GM12874 (cell line): ENCODE measurements at regions not wholly inside any gene's neighbourhood (a gene's known extent, or its start where the extent isn't known, plus 50 kb on each side); places are given as distances from the start of the nearest gene placed in this dataset.

ENCODE experiments used
- TF ChIP-seq, protein P1 (sequence below): IDR thresholded peaks from 2 replicates; pipeline ENCODE4 v1.5.1; 2011; ENCODE audit warnings: low read depth, mild to moderate bottlenecking, control low read depth, low read length, moderate library complexity; ENCODE audit not compliant: insufficient read depth

DNA sequence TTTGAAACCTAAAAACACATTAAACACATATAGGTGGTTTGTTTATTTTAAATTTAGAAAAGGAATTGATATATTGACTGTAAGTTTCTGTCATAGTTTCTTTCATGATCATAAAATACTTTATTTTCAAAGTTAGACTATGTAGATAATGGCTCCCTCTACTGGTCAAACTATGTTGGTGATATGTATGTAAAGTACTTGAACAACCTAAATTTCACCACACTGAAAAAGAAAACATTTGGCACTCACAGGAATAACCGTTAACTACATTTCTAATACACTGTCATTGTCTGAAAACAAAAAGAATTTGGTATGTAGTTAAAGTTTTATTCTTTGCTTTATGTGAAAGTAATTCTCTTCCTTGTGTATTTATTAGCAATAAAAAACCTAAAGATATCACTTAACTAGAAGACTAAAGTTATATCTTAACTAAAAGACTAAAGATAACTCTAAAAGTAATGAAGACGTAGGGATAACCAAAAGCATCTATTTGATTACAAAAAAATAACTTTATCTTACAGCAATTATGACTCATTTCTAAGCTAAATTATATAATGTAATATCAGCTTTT, 427.5 kb downstream of the VGLL3 start:
- TF ChIP-seq, protein P1, sequence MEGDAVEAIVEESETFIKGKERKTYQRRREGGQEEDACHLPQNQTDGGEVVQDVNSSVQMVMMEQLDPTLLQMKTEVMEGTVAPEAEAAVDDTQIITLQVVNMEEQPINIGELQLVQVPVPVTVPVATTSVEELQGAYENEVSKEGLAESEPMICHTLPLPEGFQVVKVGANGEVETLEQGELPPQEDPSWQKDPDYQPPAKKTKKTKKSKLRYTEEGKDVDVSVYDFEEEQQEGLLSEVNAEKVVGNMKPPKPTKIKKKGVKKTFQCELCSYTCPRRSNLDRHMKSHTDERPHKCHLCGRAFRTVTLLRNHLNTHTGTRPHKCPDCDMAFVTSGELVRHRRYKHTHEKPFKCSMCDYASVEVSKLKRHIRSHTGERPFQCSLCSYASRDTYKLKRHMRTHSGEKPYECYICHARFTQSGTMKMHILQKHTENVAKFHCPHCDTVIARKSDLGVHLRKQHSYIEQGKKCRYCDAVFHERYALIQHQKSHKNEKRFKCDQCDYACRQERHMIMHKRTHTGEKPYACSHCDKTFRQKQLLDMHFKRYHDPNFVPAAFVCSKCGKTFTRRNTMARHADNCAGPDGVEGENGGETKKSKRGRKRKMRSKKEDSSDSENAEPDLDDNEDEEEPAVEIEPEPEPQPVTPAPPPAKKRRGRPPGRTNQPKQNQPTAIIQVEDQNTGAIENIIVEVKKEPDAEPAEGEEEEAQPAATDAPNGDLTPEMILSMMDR: peak; percentile 40; the same call in 1 of the 2 replicates

DNA sequence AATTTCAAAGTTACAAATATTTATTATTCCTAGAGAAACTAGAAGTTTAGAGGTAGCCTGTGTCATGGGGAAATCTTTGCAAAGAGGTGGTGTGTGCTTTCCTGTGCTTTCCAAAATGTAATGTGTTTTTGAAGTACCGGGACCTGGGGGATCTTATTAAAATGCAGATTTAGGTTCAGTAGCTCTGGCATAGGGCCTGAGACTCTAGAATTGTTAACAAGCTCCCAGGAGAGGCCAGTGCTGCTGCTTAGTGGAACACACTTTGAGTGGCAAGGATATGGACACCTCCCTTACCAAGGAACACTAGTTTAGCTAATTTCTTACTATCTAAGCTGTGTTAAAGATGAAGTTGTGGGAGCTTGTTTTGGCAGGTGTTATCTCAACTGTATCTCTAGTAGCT, 428.9 kb downstream of the VGLL3 start:
- TF ChIP-seq, protein P1: no peak

DNA sequence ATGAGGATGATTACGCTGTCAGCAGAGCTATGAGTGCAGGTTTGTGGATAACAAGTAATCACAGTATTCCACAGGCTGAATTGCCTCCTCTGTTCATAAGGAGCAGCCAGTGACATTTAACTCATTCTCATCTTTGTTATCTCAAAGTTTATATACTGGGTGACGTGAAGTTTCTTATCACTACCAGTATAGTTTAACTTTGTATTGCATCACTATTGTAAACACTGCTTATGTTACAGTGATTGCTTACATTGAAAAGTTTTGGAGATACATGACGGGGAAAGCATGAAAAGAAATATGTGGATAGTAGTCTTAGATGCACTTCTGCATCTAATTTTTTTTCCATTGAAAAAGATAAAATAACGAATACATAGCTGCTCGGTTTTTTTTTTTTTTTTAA, 429.7 kb downstream of the VGLL3 start:
- TF ChIP-seq, protein P1: no peak

DNA sequence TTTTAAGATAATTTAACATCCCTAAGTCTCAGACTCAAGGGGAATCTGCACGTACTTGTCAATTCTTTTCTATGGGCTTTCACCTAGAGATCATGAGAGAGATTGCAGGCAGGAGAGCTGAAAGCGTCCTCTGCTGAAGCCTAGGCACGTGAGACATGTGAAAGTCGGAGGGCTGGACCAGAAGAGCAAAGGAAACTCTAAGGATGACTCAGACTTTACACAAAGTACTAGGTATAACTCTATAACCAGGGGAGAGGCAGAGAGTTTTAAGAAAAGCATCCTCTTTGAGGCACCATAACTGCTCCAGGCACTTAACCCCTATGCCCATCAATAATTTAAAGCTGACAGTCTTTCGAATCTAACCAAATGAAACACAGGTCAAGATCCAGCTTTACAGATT, 436.6 kb downstream of the VGLL3 start:
- TF ChIP-seq, protein P1: no peak

DNA sequence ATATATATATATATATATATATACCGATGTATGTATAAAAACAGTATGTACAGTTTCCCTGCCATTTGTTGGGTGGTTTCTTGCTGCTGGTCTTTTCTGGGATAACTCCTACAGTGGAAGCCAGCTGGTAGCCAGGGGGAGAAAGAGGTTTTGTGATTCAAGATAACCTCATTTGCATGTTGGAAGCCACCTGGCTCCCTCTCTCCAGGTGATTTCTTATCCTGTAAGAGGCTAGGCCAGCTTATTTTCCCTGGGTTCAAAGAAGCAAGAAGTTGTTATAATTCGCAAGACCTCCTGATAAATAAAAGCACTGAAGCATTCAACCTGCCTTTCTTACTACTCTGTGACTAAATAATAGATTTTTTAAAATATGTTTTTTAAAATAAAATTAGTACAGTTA, 443.3 kb downstream of the VGLL3 start:
- TF ChIP-seq, protein P1: no peak

DNA sequence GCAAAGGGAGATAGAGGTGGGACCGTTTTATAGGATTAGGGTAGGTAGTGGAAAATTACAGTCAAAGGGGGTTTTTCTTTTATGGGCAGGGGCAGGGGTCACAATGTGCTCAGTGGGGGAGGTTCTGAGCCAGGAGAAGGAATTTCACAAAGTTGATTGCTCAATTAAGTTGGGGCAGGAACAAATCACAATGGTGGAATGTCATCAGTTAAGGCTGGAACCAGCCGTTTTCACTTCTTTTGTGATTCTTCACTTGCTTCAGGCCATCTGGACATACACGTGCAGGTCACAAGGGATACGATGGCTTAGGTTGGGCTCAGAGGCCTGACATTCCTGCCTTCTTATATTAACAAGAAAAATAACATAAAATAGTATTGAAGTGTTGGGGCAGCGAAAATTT, 453.8 kb downstream of the VGLL3 start:
- TF ChIP-seq, protein P1: no peak

DNA sequence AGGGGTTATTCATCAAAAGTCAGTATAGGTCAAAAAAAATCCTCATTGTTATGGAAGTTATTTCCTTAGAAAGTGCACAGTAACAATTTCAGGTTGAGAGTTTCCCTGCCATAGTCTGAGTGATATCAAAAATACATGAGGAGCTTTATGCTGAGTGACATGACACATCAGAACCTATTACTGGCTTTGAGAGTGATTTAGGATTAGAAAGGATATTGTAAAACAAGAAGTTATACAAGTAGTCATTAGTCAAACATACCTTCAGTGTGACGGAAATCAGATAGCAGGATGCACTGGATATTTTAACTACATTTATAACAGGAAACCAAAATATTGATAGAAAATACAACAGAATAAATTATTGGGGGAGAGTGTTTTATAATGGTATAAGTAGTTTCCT, 471.1 kb downstream of the VGLL3 start:
- TF ChIP-seq, protein P1: no peak
